NCI-H2081 (cell line): ENCODE measurements at regions not wholly inside any gene's neighbourhood (a gene's known extent, or its start where the extent isn't known, plus 50 kb on each side); places are given as distances from the start of the nearest gene placed in this dataset.

Source experiments
- DNase-seq, 2 experiments: peaks; one replicate each; lab custom pipeline; 2025; lab: John Stamatoyannopoulos, UW

GRCh38 chr1:209505044-209505443, 78.5 kb upstream of the CAMK1G start:
- no peak for DNase-seq

- DNase-seq = no peak
Observed at GRCh38 chr1:209506101-209506500, 77.4 kb upstream of the CAMK1G start.

- DNase-seq = no peak
Observed at GRCh38 chr1:209509039-209509438, 74.5 kb upstream of the CAMK1G start.

GRCh38 chr1:209510063-209510462, 73.5 kb upstream of the CAMK1G start:
- DNase-seq = no peak

- no peak for DNase-seq
Observed at GRCh38 chr1:209511169-209511568, 72.3 kb upstream of the CAMK1G start.

- DNase-seq = no peak
Observed at GRCh38 chr1:209512821-209513220, 70.7 kb upstream of the CAMK1G start.

- DNase-seq = peak; percentile 65 to 70
Observed at GRCh38 chr1:209513226-209513625, 70.3 kb upstream of the CAMK1G start.

GRCh38 chr1:209516771-209517680, 66.5 kb upstream of the CAMK1G start:
- no peak for DNase-seq

GRCh38 chr1:209517681-209518050, 65.8 kb upstream of the CAMK1G start:
- no peak for DNase-seq

- DNase-seq = no peak
Observed at GRCh38 chr1:209519786-209520185, 63.7 kb upstream of the CAMK1G start.

GRCh38 chr1:209522826-209523225, 60.7 kb upstream of the CAMK1G start:
- no peak for DNase-seq

- DNase-seq = no peak
Observed at GRCh38 chr1:209526137-209526536, 57.4 kb upstream of the CAMK1G start.

GRCh38 chr1:209527372-209527771, 56.1 kb upstream of the CAMK1G start:
- DNase-seq = no peak

GRCh38 chr1:209527993-209528717, 55.4 kb upstream of the CAMK1G start:
- no peak for DNase-seq

GRCh38 chr1:209529233-209529632, 54.3 kb upstream of the CAMK1G start:
- no peak for DNase-seq

- DNase-seq = no peak
Observed at GRCh38 chr1:209531006-209531405, 52.5 kb upstream of the CAMK1G start.

- DNase-seq = no peak
Observed at GRCh38 chr1:209531549-209531948, 52.0 kb upstream of the CAMK1G start.
